HG03521 (cell line): ENCODE measurements at regions not wholly inside any gene's neighbourhood (a gene's known extent, or its start where the extent isn't known, plus 50 kb on each side); places are given as distances from the start of the nearest gene placed in this dataset.
"Not testable (repeated sequence)": the region's sequence is repeated elsewhere in the genome, so short reads cannot be mapped to it uniquely, and the experiment has no call there.

Source experiments
- ATAC-seq: cut with Tn5 transposase; IDR thresholded peaks from one replicate; pipeline ENCODE4 v1.9.1; 2021; ENCODE audit warnings: mild to moderate bottlenecking, moderate library complexity; ENCODE audit not compliant: unreplicated experiment

GRCh38 chr16:88161623-88162275 is 210.5 kb downstream of the BANP start:
- not testable (repeated sequence) for ATAC-seq

GRCh38 chr16:88162778-88163177 is 211.5 kb downstream of the BANP start:
- ATAC-seq = not testable (repeated sequence)

GRCh38 chr16:88164196-88165039 is 213.2 kb downstream of the BANP start:
- ATAC-seq = not testable (repeated sequence)

- not testable (repeated sequence) for ATAC-seq
These were observed 213.9 kb downstream of the BANP start for GRCh38 chr16:88165040-88165544.

- not testable (repeated sequence) for ATAC-seq
These were observed 214.4 kb downstream of the BANP start for GRCh38 chr16:88165683-88166082.

GRCh38 chr16:88166209-88166773 is 215.1 kb downstream of the BANP start:
- ATAC-seq = not testable (repeated sequence)

GRCh38 chr16:88167798-88168556 is 214.8 kb upstream of the ZNF469 start:
- not testable (repeated sequence) for ATAC-seq

- not testable (repeated sequence) for ATAC-seq
These were observed 214.2 kb upstream of the ZNF469 start for GRCh38 chr16:88168557-88168949.

- ATAC-seq = not testable (repeated sequence)
These were observed 213.5 kb upstream of the ZNF469 start for GRCh38 chr16:88169136-88169830.

- ATAC-seq = not testable (repeated sequence)
These were observed 213.0 kb upstream of the ZNF469 start for GRCh38 chr16:88169831-88170165.

GRCh38 chr16:88170528-88170991 is 212.2 kb upstream of the ZNF469 start:
- no peak for ATAC-seq

- ATAC-seq = not testable (repeated sequence)
These were observed 211.6 kb upstream of the ZNF469 start for GRCh38 chr16:88171126-88171525.

GRCh38 chr16:88176184-88176583 is 206.6 kb upstream of the ZNF469 start:
- ATAC-seq = not testable (repeated sequence)

- not testable (repeated sequence) for ATAC-seq
These were observed 206.1 kb upstream of the ZNF469 start for GRCh38 chr16:88176591-88177180.

GRCh38 chr16:88178251-88178650 is 204.5 kb upstream of the ZNF469 start:
- not testable (repeated sequence) for ATAC-seq

- ATAC-seq = not testable (repeated sequence)
These were observed 203.9 kb upstream of the ZNF469 start for GRCh38 chr16:88178896-88179295.

GRCh38 chr16:88182967-88183881 is 199.5 kb upstream of the ZNF469 start:
- not testable (repeated sequence) for ATAC-seq

- ATAC-seq = not testable (repeated sequence)
These were observed 198.7 kb upstream of the ZNF469 start for GRCh38 chr16:88184053-88184452.
